H9 (cell line): ENCODE measurements at regions not wholly inside any gene's neighbourhood (a gene's known extent, or its start where the extent isn't known, plus 50 kb on each side); places are given as distances from the start of the nearest gene placed in this dataset.

ENCODE experiments used
- DNase-seq: peaks from one replicate; pipeline ENCODE4 v3.0.0-alpha.2; 2017
- H2AFZ ChIP-seq: one replicate; pipeline ENCODE4 v1.6.1; 2013; ENCODE audit warnings: mild to moderate bottlenecking, low read length, control low read depth, moderate library complexity
- H2AK5ac ChIP-seq: 2 replicates; pipeline ENCODE4 v1.6.1; 2013; ENCODE audit warnings: low read length, control low read depth, mixed read lengths; ENCODE audit not compliant: insufficient read length
- H2BK120ac ChIP-seq: one replicate; pipeline ENCODE4 v1.6.1; 2013; ENCODE audit warnings: low read depth, mild to moderate bottlenecking, low read length, control low read depth, inconsistent platforms; ENCODE audit not compliant: poor library complexity, severe bottlenecking
- H2BK12ac ChIP-seq: 2 replicates; pipeline ENCODE4 v1.6.1; 2013; ENCODE audit warnings: low read length, control low read depth, mixed read lengths, low read depth; ENCODE audit not compliant: insufficient read length
- H2BK15ac ChIP-seq: 2 replicates; pipeline ENCODE4 v1.6.1; 2013; ENCODE audit warnings: low read depth, low read length, control low read depth
- H2BK20ac ChIP-seq: one replicate; pipeline ENCODE4 v1.6.1; 2013; ENCODE audit warnings: low read depth, mild to moderate bottlenecking, low read length, control low read depth, inconsistent platforms; ENCODE audit not compliant: poor library complexity, severe bottlenecking
- H2BK5ac ChIP-seq: 2 replicates; pipeline ENCODE4 v1.6.1; 2013; ENCODE audit warnings: low read length, control low read depth, mixed read lengths; ENCODE audit not compliant: insufficient read length
- H3K14ac ChIP-seq: 2 replicates; pipeline ENCODE4 v1.6.1; 2013; ENCODE audit warnings: low read length, control low read depth; ENCODE audit not compliant: insufficient read depth
- H3K18ac ChIP-seq: 2 replicates; pipeline ENCODE4 v1.6.1; 2013; ENCODE audit warnings: low read depth, mild to moderate bottlenecking, mixed read lengths, low read length, control low read depth; ENCODE audit not compliant: insufficient read length
- H3K23ac ChIP-seq: 2 replicates; pipeline ENCODE4 v1.6.1; 2013; ENCODE audit warnings: low read length, control low read depth, mixed read lengths, low read depth; ENCODE audit not compliant: insufficient read length
- H3K23me2 ChIP-seq: 2 replicates; pipeline ENCODE4 v1.6.1; 2013; ENCODE audit warnings: low read depth, mild to moderate bottlenecking, mixed read lengths, low read length, control low read depth; ENCODE audit not compliant: insufficient read length, poor library complexity, severe bottlenecking
- H3K27ac ChIP-seq: 2 replicates; pipeline ENCODE4 v1.5.1; 2013; ENCODE audit warnings: low read length, control low read depth, mixed read lengths, low read depth; ENCODE audit not compliant: insufficient read length
- H3K27me3 ChIP-seq: 2 replicates; pipeline ENCODE4 v1.6.1; 2013; ENCODE audit warnings: low read length, control low read depth, inconsistent platforms; ENCODE audit not compliant: insufficient read depth
- H3K4ac ChIP-seq: 2 replicates; pipeline ENCODE4 v1.6.1; 2013; ENCODE audit warnings: low read depth, mild to moderate bottlenecking, control low read depth, inconsistent platforms, low read length, moderate library complexity
- H3K4me1 ChIP-seq: 2 replicates; pipeline ENCODE4 v1.6.1; 2013; ENCODE audit warnings: low read length, control low read depth, inconsistent platforms; ENCODE audit not compliant: insufficient read depth
- H3K4me2 ChIP-seq: 2 replicates; pipeline ENCODE4 v1.6.1; 2013; ENCODE audit warnings: low read length, control low read depth, mixed read lengths; ENCODE audit not compliant: insufficient read length, insufficient read depth
- H3K56ac ChIP-seq: 2 replicates; pipeline ENCODE4 v1.6.1; 2013; ENCODE audit warnings: low read depth, mild to moderate bottlenecking, mixed read lengths, low read length, control low read depth; ENCODE audit not compliant: insufficient read length
- H3K79me1 ChIP-seq: 2 replicates; pipeline ENCODE4 v1.6.1; 2013; ENCODE audit warnings: low read depth, mild to moderate bottlenecking, moderate library complexity, low read length, control low read depth, inconsistent platforms; ENCODE audit not compliant: insufficient read depth, poor library complexity, severe bottlenecking
- H3K79me2 ChIP-seq: 2 replicates; pipeline ENCODE4 v1.6.1; 2013; ENCODE audit warnings: low read length, control low read depth, inconsistent platforms; ENCODE audit not compliant: insufficient read depth
- H3K9ac ChIP-seq: 2 replicates; pipeline ENCODE4 v1.6.1; 2013; ENCODE audit warnings: low read length, control low read depth, mixed read lengths; ENCODE audit not compliant: insufficient read length; ENCODE audit errors: extremely low read depth
- H3K9me3 ChIP-seq: one replicate; pipeline ENCODE4 v1.6.1; 2013; ENCODE audit warnings: low read depth, low read length, inconsistent platforms; ENCODE audit not compliant: control insufficient read depth
- H3T11ph ChIP-seq: one replicate; pipeline ENCODE4 v1.6.1; 2013; ENCODE audit warnings: mild to moderate bottlenecking, low read length, control low read depth, inconsistent platforms
- H4K20me1 ChIP-seq: one replicate; pipeline ENCODE4 v1.6.1; 2013; ENCODE audit not compliant: control insufficient read depth, insufficient read length, insufficient read depth
- H4K5ac ChIP-seq: 2 replicates; pipeline ENCODE4 v1.6.1; 2013; ENCODE audit warnings: low read depth, mild to moderate bottlenecking, mixed read lengths, low read length, control low read depth; ENCODE audit not compliant: insufficient read length
- H4K8ac ChIP-seq: replicated peaks from 2 replicates; pipeline ENCODE4 v1.6.1; 2013; ENCODE audit warnings: low read length, control low read depth, mixed read lengths, low read depth; ENCODE audit not compliant: insufficient read length
- H4K91ac ChIP-seq: 2 replicates; pipeline ENCODE4 v1.6.1; 2013; ENCODE audit warnings: low read depth, mild to moderate bottlenecking, moderate library complexity, mixed read lengths, low read length, control low read depth; ENCODE audit not compliant: insufficient read length
- H3K27ac Mint-ChIP-seq, 3 experiments: 2 replicates in 2 of 3; 3 replicates in 1 of 3; pipeline ENCODE4 v1.8.0; 2020 to 2021; ENCODE audit warnings: mixed read lengths in 3 of 3, mild to moderate bottlenecking in 1 of 3, moderate library complexity in 1 of 3
- H3K27me3 Mint-ChIP-seq: 2 replicates; pipeline ENCODE4 v1.8.0; 2021; ENCODE audit warnings: low read depth, mild to moderate bottlenecking, moderate library complexity, mixed read lengths
- H3K36me3 Mint-ChIP-seq, 3 experiments: 2 replicates in 2 of 3; 3 replicates in 1 of 3; pipeline ENCODE4 v1.8.0; 2020 to 2021; ENCODE audit warnings: low read depth in 3 of 3, mixed read lengths in 3 of 3; ENCODE audit not compliant: insufficient read depth in 1 of 3
- H3K4me1 Mint-ChIP-seq, 2 experiments: 2 replicates each; pipeline ENCODE4 v1.8.0; 2020; ENCODE audit warnings: mixed read lengths in 2 of 2
- H3K4me3 Mint-ChIP-seq, 2 experiments: 2 replicates in 1 of 2; 3 replicates in 1 of 2; pipeline ENCODE4 v1.8.0; 2020 to 2021; ENCODE audit warnings: mild to moderate bottlenecking in 2 of 2, mixed read lengths in 2 of 2, moderate library complexity in 1 of 2
- H3K9me3 Mint-ChIP-seq, 2 experiments: 2 replicates in 1 of 2; 3 replicates in 1 of 2; pipeline ENCODE4 v1.8.0; 2020; ENCODE audit warnings: mild to moderate bottlenecking in 2 of 2, mixed read lengths in 2 of 2, moderate library complexity in 1 of 2
- CTCF ChIP-seq: fragments of 200-600 bp; sonication (generic); conservative IDR thresholded peaks from 3 replicates; pipeline ENCODE4 v1.8.0; 2021; ENCODE audit warnings: antibody characterized with exemption, mild to moderate bottlenecking
- WGBS: extraction: QIAGEN DNeasy Blood & Tissue Kit; methylation state at CpG from one replicate; pipeline ENCODE4 v1.1.7; 2013; ENCODE audit warnings: missing lambda C conversion rate, low lambda C conversion rate, mixed read lengths; ENCODE audit not compliant: insufficient read length; ENCODE audit errors: extremely low coverage; 5-methylcytosine and 5-hydroxymethylcytosine counted together

GRCh38 chr16:55120408-55120807 is 189.7 kb downstream of the IRX5 start:
- Histone ChIP-seq H3K9me3 (no peaks in the 10 kb centered on the region), H3K4ac (no peak overlapping the region), H4K91ac (no peak overlapping the region), H2BK120ac (no peak overlapping the region), H3K23ac (no peak overlapping the region), H4K5ac (no peak overlapping the region), H2AK5ac (no peak overlapping the region), H2BK12ac (no peak overlapping the region), H3T11ph (no peak overlapping the region), H3K4me1 (no peaks in the 10 kb centered on the region), H3K18ac (no peak overlapping the region), H3K14ac (no peak overlapping the region), H3K23me2 (no peaks in the 10 kb centered on the region), H3K27me3 (0 out of 2 replicates have a peak, but pooled peaks cover 3% of the 10 kb centered on the region), H2BK5ac (no peak overlapping the region), H2AFZ (no peak overlapping the region), H2BK15ac (no peak overlapping the region), H4K20me1 (no peaks in the 10 kb centered on the region), H3K27ac (no peak overlapping the region), H3K9ac (no peak overlapping the region), H4K8ac (no peak overlapping the region), H3K79me1 (no peaks in the 10 kb centered on the region), H2BK20ac (no peak overlapping the region), H3K4me2 (no peak overlapping the region), H3K79me2 (no peaks in the 10 kb centered on the region; the same call in 1 of the 2 replicates), H3K56ac (no peak overlapping the region)
- Mint-ChIP-seq H3K4me1 (no peaks in the 10 kb centered on the region), H3K27ac (no peak overlapping the region), H3K4me3 (no peak overlapping the region), H3K27me3 (peaks cover 17% of the 10 kb centered on the region), H3K9me3 (no peaks in the 10 kb centered on the region; a peak in 1 of 5 replicates), H3K36me3 (no peaks in the 10 kb centered on the region)
- peak; percentile 47 for DNase-seq
- no CpG with 5 or more reads among the region's 2 CpGs for WGBS
- peak; percentile 40; the same call in 2 of the 3 replicates for TF ChIP-seq CTCF
